Gastroesophageal sphincter (tissue), 4 donors: ENCODE measurements at regions not wholly inside any gene's neighbourhood (a gene's known extent, or its start where the extent isn't known, plus 50 kb on each side); places are given as distances from the start of the nearest gene placed in this dataset.
A peak's percentile ranks its signal among the peaks of the same experiment; 100 is the strongest.

Experiments used
- ATAC-seq: fragments of 150-250 bp; one replicate; pipeline ENCODE4 v1.9.1; 2016; ENCODE audit warnings: mild to moderate bottlenecking, moderate library complexity
- H3K27ac ChIP-seq, 4 donors: fragments of 200-600 bp; sonication (generic) in 3 of 4; 1 replicate in 3 of 4; 2 replicates in 1 of 4; pipeline ENCODE4 v1.5.1; 2016 to 2019
- H3K27me3 ChIP-seq: fragments of 200-600 bp; sonication (generic); one replicate; pipeline ENCODE4 v1.5.1; 2019
- H3K36me3 ChIP-seq, 2 donors: fragments of 200-600 bp; sonication (generic); one replicate each; pipeline ENCODE4 v1.5.1; 2019; ENCODE audit warnings: control low read depth in 1 of 2
- H3K4me1 ChIP-seq, 3 donors: fragments of 200-600 bp; sonication (generic); 1 replicate in 2 of 3; 2 replicates in 1 of 3; pipeline ENCODE4 v1.5.1; 2016 to 2019; ENCODE audit warnings: control low read depth in 2 of 3
- H3K4me3 ChIP-seq, 2 donors: fragments of 200-600 bp; sonication (generic); one replicate each; pipeline ENCODE4 v1.5.1; 2019; ENCODE audit warnings: mild to moderate bottlenecking in 1 of 2, moderate library complexity in 1 of 2
- H3K9me3 ChIP-seq, 3 donors: fragments of 200-600 bp; sonication (generic); one replicate each; pipeline ENCODE4 v1.5.1; 2017 to 2019; ENCODE audit warnings: control low read depth in 2 of 3
- EP300 ChIP-seq: sonication (generic); formaldehyde crosslinking; IDR thresholded peaks from one replicate; pipeline ENCODE4 v1.6.1; 2017; ENCODE audit warnings: antibody characterized with exemption, mild to moderate bottlenecking
- POLR2A ChIP-seq, 2 donors: fragments of 450-650 bp; IDR thresholded peaks; one replicate each; pipeline ENCODE4 v1.6.1; 2017; ENCODE audit warnings: antibody characterized with exemption in 2 of 2, mild to moderate bottlenecking in 2 of 2, moderate library complexity in 1 of 2
- POLR2AphosphoS5 ChIP-seq: sonication (generic); formaldehyde crosslinking; IDR thresholded peaks from one replicate; pipeline ENCODE4 v1.6.1; 2017; ENCODE audit warnings: antibody characterized with exemption
- WGBS, 2 donors: methylation state at CpG; one replicate each; pipeline ENCODE4 v1.1.5; 2018; ENCODE audit warnings: low coverage in 1 of 2; 5-methylcytosine and 5-hydroxymethylcytosine counted together
- TF ChIP-seq, protein P1 (sequence below), 4 experiments: fragments of 200-600 bp in 2 of 4; fragments of 450-650 bp in 2 of 4; sonication (generic) in 1 of 4; IDR thresholded peaks; one replicate each; pipeline ENCODE4 v1.5.1; 2017 to 2019; ENCODE audit warnings: antibody characterized with exemption in 4 of 4, mild to moderate bottlenecking in 2 of 4, moderate library complexity in 2 of 4

DNA sequence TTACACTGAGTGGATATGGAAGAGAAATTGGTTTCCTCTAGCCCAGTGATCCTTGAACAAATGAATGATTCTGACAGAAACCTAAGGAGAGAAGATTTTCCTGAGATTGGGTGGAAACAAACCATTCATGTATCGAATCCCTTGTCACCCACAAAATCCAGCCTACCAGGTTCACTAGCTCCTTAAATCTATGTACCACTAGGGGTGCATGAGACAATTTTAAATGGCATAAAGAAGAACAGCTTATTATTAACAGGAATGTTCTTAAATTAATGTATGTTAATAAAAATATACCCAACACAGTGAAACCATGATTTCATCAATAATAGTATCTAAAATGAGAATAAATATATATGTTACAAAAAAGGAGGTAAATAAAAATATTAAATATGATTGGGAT, 118.4 kb upstream of the LNX1 start:
- no peak for ATAC-seq
- peaks cover 0 to 9% (median 0%) of the 10 kb centered on the region in 3 donors for H3K4me1 ChIP-seq
- no peak overlapping the region for H3K4me3 ChIP-seq
- no peak for TF ChIP-seq POLR2A (IDR thresholded peaks at IDR 0.05)
- TF ChIP-seq, protein P1, sequence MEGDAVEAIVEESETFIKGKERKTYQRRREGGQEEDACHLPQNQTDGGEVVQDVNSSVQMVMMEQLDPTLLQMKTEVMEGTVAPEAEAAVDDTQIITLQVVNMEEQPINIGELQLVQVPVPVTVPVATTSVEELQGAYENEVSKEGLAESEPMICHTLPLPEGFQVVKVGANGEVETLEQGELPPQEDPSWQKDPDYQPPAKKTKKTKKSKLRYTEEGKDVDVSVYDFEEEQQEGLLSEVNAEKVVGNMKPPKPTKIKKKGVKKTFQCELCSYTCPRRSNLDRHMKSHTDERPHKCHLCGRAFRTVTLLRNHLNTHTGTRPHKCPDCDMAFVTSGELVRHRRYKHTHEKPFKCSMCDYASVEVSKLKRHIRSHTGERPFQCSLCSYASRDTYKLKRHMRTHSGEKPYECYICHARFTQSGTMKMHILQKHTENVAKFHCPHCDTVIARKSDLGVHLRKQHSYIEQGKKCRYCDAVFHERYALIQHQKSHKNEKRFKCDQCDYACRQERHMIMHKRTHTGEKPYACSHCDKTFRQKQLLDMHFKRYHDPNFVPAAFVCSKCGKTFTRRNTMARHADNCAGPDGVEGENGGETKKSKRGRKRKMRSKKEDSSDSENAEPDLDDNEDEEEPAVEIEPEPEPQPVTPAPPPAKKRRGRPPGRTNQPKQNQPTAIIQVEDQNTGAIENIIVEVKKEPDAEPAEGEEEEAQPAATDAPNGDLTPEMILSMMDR (IDR thresholded peaks at IDR 0.05): no peak
- TF ChIP-seq POLR2AphosphoS5: no peak
- no peak for TF ChIP-seq EP300
- no peaks in the 10 kb centered on the region for H3K27me3 ChIP-seq
- WGBS, 2 donors: 90 to 95% methylated on average over 1 of the region's 1 CpG
- no peaks in the 10 kb centered on the region for H3K9me3 ChIP-seq
- H3K36me3 ChIP-seq: no peaks in the 10 kb centered on the region
- no peak overlapping the region for H3K27ac ChIP-seq

- Histone ChIP-seq H3K4me3 (no peak overlapping the region), H3K27me3 (no peaks in the 10 kb centered on the region), H3K36me3 (no peaks in the 10 kb centered on the region), H3K4me1 (peaks cover 0 to 24% (median 11%) of the 10 kb centered on the region in 3 donors), H3K9me3 (no peaks in the 10 kb centered on the region), H3K27ac (no peak overlapping the region)
- TF ChIP-seq POLR2A (IDR thresholded peaks at IDR 0.05) (no peak), POLR2AphosphoS5 (no peak)
- ATAC-seq: no peak
- 83 to 86% methylated on average over 1 to 2 of the region's 2 CpGs for WGBS, 2 donors
Observed at GRCh38 chr4:53707491-53707890, 116.2 kb upstream of the LNX1 start.

- 55 to 60% methylated on average over 2 to 4 of the region's 8 CpGs for WGBS, 2 donors
- no peak overlapping the region for H3K27ac ChIP-seq
- ATAC-seq: no peak
Observed at GRCh38 chr4:53706422-53707032, 115.2 kb upstream of the LNX1 start.

GRCh38 chr4:53705972-53706371, 114.7 kb upstream of the LNX1 start:
- Histone ChIP-seq H3K4me1 (peaks cover 0 to 28% (median 11%) of the 10 kb centered on the region in 3 donors), H3K4me3 (no peak overlapping the region), H3K27ac (no peak overlapping the region), H3K36me3 (no peaks in the 10 kb centered on the region), H3K9me3 (no peaks in the 10 kb centered on the region), H3K27me3 (no peaks in the 10 kb centered on the region)
- 37 to 84% methylated on average over 2 of the region's 4 CpGs for WGBS, 2 donors
- no peak for ATAC-seq
- TF ChIP-seq EP300: no peak
- TF ChIP-seq POLR2A (IDR thresholded peaks at IDR 0.05): no peak
- no peak for TF ChIP-seq POLR2AphosphoS5
- TF ChIP-seq, protein P1 (IDR thresholded peaks at IDR 0.05): no peak

More at GRCh38 chr4:53706422-53707032, 115.2 kb upstream of the LNX1 start:
- Histone ChIP-seq H3K36me3 (no peaks in the 10 kb centered on the region), H3K27me3 (no peaks in the 10 kb centered on the region), H3K9me3 (no peaks in the 10 kb centered on the region), H3K4me1 (peaks cover 0 to 28% (median 11%) of the 10 kb centered on the region in 3 donors), H3K4me3 (no peak overlapping the region)
- no peak for TF ChIP-seq POLR2A (IDR thresholded peaks at IDR 0.05)
- TF ChIP-seq, protein P1 (IDR thresholded peaks at IDR 0.05): peak in 3 of 4 experiments; percentile 24 to 45 (median 41)

DNA sequence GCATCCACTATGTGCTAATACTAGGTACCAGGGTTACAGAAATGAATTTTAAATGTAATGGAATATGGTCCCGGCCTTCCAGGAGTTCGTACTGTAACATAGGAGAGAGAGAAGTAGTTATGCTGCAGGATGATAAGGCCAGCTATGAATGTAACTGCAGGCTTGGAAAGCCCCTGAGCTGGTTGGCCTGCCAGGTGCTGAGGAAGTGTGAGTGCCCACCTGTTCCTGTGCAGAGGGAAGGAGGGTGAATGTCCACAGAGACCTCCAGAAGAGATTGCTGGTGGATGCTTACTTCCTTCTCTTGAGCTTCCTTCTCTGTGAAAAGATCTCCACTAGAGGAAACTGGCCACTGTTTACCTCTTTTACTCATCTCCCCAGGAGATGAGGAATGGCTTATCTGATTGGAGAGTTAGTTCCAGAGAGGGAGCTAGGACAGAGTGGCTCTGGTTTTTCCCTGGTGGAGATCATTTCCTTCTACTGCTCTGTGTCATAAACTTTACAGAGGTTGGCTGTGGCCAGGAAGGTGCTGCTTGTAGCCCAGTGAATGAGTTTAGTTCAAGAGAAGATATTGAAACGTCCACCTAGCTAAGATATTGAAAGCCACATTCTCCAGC, 114.0 kb upstream of the LNX1 start:
- TF ChIP-seq POLR2AphosphoS5 (no peak), POLR2A (IDR thresholded peaks at IDR 0.05) (no peak), EP300 (no peak)
- TF ChIP-seq, protein P1 (IDR thresholded peaks at IDR 0.05): no peak
- Histone ChIP-seq H3K36me3 (no peaks in the 10 kb centered on the region), H3K9me3 (no peaks in the 10 kb centered on the region), H3K4me3 (no peak overlapping the region), H3K27ac (no peak overlapping the region), H3K4me1 (peaks cover 0 to 28% (median 11%) of the 10 kb centered on the region in 3 donors), H3K27me3 (no peaks in the 10 kb centered on the region)
- ATAC-seq: no peak
- WGBS, 2 donors: 77 to 88% methylated on average over 3 of the region's 3 CpGs
